NOMO-1 treated with dmso at 0.1 percent for 144 hours (cell line): ENCODE measurements at regions not wholly inside any gene's neighbourhood (a gene's known extent, or its start where the extent isn't known, plus 50 kb on each side); places are given as distances from the start of the nearest gene placed in this dataset.
"Not testable (repeated sequence)": the region's sequence is repeated elsewhere in the genome, so short reads cannot be mapped to it uniquely, and the experiment has no call there.

Source experiments
- DNase-seq: peaks from one replicate; lab custom pipeline; 2025; ENCODE audit not compliant: unreplicated experiment; lab: John Stamatoyannopoulos, UW

- DNase-seq: no peak
These were observed 75.8 kb upstream of the KCNAB1 start for GRCh38 chr3:156044634-156044975.

DNA sequence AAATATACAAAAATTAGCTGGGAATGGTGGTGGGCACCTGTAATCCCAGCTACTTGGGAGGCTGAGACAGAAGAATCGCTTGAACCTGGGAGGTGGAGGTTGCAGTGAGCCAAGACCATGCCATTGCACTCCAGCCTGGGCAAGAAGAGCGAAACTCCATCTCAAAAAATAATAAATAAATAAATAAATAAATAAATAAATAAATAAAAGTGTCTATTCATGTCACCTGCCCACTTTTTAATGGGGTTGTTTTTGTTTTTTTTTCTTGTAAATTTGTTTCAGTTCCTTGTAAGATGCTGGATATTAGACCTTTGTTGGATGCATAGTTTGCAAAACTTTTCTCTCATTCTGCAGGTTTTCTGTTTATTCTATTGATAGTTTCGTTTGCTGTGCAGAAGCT, 71.9 kb upstream of the KCNAB1 start:
- DNase-seq: not testable (repeated sequence)

DNA sequence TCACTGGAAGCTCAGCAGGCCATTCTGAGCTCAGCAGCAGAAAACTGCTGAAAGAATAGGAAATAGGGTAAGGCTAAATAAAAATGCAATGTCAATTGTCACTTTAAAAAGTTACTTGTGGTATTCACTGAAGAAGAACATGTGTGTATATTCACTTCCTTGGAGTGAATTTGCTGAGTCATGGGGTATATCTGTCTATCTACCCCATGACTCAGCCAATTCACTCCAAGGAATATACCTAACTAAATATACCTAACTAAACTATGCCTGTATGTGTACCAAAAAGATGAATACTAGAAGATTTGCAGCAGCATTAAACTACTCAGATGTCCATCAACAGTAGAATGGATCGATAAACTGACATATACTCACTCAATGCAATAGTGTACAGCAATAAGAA, 69.5 kb upstream of the KCNAB1 start:
- no peak for DNase-seq

GRCh38 chr3:156051651-156052050, 68.7 kb upstream of the KCNAB1 start:
- no peak for DNase-seq

DNA sequence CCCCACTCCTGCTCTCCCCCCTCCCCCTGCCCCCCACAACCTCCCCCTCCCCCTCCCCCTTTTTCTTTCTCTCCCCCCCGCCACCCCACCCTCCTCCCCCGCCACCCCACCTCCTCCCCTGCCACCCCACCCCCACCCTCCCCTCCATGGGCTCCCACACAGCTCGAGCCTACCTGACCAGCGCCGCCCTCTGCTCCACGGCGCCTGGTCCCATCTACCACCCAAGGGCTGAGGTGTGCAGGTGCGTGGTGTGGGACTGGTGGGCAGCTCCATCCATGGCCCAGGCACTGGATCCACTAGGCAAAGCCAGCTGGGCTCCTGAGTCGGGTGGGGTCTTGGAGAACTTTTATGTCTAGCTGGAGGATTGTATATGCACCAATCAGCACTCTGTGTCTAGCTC, 68.3 kb upstream of the KCNAB1 start:
- DNase-seq: no peak

DNA sequence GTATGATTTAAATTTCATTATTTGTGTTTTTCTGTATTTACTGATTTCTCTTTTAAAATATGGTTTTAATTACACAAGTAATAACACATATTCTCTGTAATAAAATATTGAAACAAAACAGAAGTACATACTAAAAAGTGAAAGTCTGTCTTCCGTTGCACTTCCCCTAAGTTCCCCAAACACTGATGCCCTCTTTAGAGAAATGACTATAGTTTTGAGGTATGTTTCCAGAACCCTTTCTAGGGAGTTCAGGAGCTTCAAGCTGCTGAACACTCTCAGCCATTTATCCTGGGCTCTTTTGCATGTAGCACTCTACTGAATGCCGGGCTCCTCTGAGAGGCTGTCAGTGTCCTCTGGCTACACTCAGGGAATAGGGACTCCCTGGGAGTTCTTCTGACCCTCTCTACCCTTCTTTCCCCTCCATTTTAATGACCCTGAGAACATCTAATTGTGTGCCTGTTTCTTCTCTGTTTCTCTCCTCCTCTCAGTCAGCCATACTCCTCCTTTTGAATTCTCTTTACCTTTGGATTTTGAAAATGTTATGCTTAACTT, 60.4 kb upstream of the KCNAB1 start:
- DNase-seq: no peak

DNA sequence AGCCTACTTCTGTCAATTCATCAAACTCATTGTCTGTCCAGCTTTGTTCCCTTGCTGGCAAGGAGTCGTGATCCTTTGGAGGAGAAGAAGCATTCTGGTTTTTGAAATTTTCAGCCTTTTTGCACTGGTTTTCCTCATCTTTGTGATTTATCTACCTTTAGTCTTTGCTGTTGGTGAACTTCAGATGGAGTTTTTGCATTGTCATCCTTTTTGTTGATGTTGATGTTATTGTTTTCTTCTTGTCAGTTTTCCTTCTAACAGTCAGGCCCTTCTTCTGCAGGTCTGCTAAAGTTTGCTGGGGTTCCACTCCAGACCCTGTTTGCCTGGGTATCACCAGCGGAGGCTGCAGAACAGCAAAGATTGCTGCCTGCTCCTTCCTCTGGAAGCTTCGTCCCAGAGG, 52.2 kb upstream of the KCNAB1 start:
- not testable (repeated sequence) for DNase-seq

GRCh38 chr3:156070028-156070427, 50.4 kb upstream of the KCNAB1 start:
- DNase-seq: no peak
